Bone marrow (tissue), 2 donors: ENCODE measurements at regions not wholly inside any gene's neighbourhood (a gene's known extent, or its start where the extent isn't known, plus 50 kb on each side); places are given as distances from the start of the nearest gene placed in this dataset.

Experiments used
- DNase-seq, 2 donors: peaks; one replicate each; lab custom pipeline; 2025; lab: John Stamatoyannopoulos, UW

DNA sequence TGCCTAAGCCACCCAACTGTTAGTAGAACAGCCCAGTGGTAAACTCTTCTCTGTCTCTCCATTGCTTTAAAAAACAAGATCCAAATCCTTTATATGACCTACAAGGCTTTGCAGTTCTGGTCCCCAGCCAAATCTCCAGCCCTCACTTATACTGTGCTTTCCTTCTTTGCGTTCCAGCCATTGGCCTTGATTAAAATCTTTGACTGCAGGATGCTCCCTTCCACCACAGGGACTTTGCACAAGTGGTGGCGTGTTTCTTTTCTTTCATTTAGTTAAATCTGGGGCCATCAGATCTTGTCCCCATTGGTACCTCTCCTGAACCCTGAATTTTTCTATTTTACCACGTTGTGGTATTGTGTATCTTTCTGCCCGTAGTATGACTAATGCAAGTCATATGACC lies 183.7 kb downstream of the VRK1 start:
- no peak for DNase-seq

- no peak for DNase-seq
Observed at GRCh38 chr14:96986256-96987085, 189.3 kb downstream of the VRK1 start.

DNA sequence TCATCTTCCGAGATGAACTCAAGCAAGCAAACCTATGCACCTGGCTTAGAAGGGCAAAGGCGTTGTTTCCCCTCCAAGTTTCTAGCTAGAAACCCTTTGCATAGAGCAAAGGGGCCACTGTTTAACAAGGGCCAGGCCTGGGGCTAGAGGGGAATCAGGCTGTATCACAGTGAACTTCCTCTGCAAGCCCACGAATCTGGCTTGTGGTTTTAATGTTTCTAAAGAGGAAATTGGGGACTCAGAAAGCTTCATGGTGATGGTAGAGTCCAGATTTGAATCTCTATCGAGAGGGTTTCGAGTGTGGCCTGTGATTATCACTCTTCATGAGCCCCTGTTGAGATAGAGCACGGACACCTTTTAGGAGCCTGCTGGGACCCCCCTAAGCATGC lies 189.9 kb downstream of the VRK1 start:
- DNase-seq: no peak

GRCh38 chr14:96987771-96988170 lies 190.6 kb downstream of the VRK1 start:
- DNase-seq: no peak

DNA sequence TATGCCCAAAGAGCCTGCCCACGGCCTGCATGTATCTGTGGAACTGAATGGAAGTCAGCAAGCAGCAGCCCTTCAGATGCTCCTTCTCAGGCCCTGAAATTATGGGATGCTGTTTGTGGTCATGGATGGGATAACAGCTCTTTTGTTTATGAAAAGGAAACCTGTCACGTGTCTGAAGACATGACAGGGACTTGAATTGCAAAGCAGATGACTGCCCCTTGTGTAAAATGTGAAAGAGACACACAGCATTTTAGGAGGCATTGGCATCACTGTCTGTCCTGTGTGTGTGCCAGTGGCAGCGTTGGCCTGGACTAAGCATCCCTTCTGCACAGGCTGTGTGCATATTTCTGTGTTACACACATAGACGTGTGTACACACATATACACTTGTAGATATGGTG lies 192.1 kb downstream of the VRK1 start:
- no peak for DNase-seq

- DNase-seq: no peak
Observed at GRCh38 chr14:96991226-96991625, 194.0 kb downstream of the VRK1 start.

DNA sequence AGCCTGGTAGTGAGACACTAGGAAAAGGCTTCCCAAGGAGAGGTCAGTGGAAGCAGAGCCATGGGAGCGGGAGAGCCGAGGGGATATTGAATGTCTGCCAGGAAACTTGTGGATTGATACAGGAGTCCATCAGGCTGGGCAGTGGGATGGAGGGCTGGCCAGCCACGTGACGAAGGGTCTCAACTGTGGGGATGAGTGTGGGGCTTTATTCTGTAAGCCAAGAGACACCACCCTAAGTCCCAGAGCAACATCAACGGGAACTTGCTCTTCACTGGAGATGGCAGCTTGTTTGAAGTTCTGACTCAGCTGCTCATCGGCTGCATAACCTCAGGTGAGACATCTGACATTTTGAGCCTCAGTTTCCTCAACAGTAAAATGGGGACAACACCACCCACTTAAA lies 197.8 kb downstream of the VRK1 start:
- no peak for DNase-seq

GRCh38 chr14:96997269-96997668 lies 200.1 kb downstream of the VRK1 start:
- no peak for DNase-seq

- no peak for DNase-seq
Observed at GRCh38 chr14:96997996-96998395, 200.8 kb downstream of the VRK1 start.

GRCh38 chr14:96999654-97000155 lies 202.5 kb downstream of the VRK1 start:
- no peak for DNase-seq

DNA sequence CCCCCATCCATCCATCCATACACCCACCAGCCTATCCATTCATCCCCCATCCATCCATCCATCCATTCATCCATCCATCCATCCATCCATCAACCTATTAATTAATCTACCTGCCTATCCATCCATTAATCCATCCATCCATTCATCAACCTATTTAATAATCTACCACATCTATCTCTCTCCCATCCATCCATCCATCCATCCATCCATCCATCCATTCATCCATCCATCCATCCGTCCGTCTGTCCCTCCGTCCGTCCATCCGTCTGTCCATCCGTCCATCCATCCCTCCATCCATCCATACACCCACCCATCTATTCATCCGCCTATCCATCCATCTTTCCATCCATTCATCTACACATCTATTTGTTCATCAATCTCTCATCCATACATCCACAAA lies 205.3 kb downstream of the VRK1 start:
- no peak for DNase-seq

DNA sequence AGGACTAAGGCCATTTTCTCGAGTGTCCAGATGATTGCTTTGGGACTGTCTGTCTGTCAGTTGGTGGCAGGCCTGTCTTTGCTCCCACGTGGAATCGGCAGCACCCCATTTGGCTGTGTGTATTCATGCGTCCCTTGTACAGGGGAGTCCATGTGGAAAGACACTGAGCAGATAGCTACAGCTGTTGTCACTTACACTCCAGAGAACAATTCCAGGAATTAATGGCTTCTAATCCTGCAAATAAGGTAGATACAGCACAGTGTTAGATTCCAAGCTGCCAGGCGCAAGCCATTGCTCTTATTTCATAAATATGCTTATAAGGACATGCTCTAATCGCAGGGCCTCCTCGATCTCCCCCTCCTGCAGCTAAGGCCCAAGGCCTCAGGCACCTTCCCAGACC lies 208.8 kb downstream of the VRK1 start:
- no peak for DNase-seq

DNA sequence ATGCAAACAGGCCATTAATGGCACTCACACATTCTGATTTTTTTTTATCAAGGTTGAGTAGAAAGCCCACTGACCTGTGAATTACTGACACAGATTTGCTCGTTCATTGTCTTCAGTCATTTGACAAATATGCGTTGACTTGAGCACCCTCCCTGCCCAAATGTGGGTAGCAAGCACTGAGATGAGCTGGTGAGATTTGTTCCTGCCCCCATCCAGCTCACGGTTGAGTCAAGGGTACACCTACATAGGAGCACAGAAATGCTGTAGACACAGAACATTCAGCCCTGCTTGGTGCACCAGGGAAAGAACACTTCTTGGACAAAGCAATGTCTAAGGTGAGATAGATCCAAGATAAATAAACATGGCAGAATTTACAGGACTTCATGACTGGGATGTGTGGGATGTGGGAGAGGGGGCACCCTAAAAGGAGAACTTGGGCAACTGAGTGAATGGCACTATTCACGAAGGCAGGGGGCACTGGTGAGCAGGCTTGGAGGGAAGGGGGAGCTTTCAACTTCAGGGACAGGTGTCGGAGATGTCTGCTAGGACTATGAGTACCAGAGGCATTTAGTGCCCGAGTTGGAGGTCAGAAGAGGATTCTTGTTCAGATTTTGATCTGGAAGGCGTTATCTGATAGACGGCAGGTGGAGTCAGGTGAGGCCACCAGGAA lies 213.4 kb downstream of the VRK1 start:
- no peak for DNase-seq

DNA sequence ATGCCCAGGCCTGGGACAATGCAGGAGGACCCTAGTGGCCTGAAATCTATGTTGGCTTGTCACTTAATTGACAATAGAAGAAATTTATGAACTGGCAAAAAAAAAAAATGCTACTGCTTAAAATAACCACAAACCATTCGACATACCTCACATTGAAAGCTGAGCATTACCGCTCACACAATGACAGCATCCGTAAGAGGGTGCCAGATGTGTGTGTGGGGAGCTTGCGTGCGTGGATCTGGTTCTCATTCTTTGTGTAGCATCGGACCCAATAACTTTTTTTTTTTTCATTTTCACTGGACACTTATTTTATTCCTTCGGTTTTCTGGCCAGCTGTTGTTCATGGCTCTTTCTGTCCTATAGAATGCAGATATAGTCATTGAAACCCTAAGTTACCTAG lies 216.7 kb downstream of the VRK1 start:
- no peak for DNase-seq

GRCh38 chr14:97021001-97021400 lies 223.8 kb downstream of the VRK1 start:
- DNase-seq: no peak

GRCh38 chr14:97021571-97022168 lies 224.5 kb downstream of the VRK1 start:
- DNase-seq: no peak

DNA sequence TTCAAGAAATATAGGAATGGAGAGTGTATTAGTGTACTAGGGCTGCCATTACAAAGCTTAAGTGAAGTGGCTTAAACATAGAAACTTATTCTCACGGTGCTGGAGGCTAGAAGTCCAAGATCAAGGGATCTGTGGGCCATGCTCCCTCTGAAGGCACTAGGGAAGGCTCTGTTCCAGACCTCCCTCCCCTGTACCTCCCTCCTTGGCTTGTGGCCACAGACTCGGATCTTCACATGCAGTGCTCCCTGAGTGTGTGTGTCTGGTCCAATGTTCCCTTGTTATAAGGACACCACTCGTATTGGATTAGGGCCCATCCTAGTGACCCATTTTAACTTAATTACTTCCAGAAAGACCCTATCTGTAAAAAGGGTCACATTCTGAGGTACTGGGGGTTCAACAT lies 225.6 kb downstream of the VRK1 start:
- DNase-seq: no peak

DNA sequence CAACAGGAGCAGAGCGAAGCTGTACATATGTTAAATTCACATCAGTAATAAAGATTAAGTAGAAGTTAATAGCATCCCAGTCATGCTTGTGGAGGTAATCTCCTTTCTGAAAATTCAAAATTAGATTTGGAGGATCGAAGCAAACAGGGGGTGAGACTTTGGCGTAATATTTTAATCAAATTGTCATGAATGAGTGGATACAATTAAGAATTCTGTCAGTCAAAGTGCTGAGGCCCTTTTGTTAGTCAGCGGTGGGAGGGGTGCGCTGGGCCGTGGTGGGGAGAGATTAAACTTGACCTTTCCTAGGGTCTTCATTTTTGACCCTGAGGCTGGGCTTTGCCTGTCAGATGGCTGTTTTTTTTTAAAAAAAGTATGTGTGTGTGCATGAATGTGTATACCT lies 226.7 kb downstream of the VRK1 start:
- no peak for DNase-seq

- no peak for DNase-seq
Observed at GRCh38 chr14:97024300-97024699, 227.1 kb downstream of the VRK1 start.

GRCh38 chr14:97025722-97026121 lies 228.5 kb downstream of the VRK1 start:
- DNase-seq: no peak

- DNase-seq: no peak
Observed at GRCh38 chr14:97027256-97027999, 230.2 kb downstream of the VRK1 start.

DNA sequence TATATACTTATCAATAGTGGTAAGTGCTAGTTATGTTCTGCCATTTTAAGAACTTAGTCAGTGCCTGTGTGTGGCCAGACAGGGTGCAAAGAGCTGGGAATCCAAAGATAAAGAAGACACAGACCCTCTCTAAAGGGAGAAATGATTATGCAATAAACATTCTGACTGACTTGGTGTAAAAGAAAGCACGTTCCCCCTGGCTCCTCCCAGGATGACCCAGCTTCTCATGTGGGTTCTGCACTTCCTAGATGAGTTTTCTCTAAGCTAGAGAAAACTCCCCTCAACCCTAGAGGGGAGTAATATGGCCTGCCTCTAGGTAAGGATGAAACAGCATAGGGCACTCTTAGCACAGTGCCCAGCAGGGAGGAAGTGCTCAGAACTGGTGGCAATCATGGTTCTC lies 231.2 kb downstream of the VRK1 start:
- no peak for DNase-seq
